Activated CD4-positive, alpha-beta T cell treated with anti-CD3 and anti-CD28 coated beads, Interleukin-2, amount 50 U/mL, for 48 hours (primary cell): ENCODE measurements at regions not wholly inside any gene's neighbourhood (a gene's known extent, or its start where the extent isn't known, plus 50 kb on each side); places are given as distances from the start of the nearest gene placed in this dataset.

Experiments used
- DNase-seq, 2 experiments: peaks; one replicate each; pipeline ENCODE4 v3.0.0-alpha.2; 2020

- DNase-seq, result no peak
Measured at GRCh38 chr5:133704411-133704810, 92.1 kb upstream of the FSTL4 start.

DNA sequence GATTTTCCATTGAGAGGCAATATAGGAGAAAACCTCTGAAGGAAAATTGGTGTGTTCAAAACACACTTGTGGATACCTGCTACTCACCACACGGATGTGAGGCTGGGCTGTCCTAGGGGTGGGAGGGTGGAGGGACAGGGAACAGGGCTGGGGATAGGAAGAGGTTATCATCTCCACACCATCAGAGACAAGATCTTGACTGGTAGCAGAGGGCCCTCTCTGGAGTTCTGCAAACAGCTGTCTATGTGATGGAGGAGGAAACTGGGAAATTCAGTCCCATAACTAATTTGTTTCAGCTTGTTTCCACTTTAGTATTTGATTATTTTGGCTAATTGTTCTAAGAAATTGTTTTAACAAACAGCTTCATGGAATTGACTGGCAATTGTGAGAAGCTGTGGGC lies 91.6 kb upstream of the FSTL4 start:
- DNase-seq, result no peak

- DNase-seq, result no peak
Measured at GRCh38 chr5:133702791-133703770, 90.7 kb upstream of the FSTL4 start.

- DNase-seq, result no peak
Measured at GRCh38 chr5:133701871-133702270, 89.5 kb upstream of the FSTL4 start.

DNA sequence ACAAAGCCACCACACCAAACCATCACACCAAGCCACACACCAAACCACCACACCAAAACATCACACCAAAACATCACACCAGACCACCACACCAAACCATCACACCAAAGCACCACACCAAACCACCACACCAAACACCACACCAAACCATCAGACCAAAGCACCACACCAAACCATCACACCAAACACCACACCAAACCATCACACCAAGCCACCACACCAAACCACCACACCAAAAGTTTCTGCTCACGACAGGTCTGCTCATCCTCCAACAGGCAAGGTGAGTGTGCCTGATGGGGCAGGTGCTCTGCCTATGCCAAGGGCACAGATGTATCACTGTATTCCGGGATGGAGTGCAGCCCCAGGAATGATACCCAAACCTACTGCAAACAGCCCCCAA lies 87.9 kb upstream of the FSTL4 start:
- DNase-seq, result no peak

DNA sequence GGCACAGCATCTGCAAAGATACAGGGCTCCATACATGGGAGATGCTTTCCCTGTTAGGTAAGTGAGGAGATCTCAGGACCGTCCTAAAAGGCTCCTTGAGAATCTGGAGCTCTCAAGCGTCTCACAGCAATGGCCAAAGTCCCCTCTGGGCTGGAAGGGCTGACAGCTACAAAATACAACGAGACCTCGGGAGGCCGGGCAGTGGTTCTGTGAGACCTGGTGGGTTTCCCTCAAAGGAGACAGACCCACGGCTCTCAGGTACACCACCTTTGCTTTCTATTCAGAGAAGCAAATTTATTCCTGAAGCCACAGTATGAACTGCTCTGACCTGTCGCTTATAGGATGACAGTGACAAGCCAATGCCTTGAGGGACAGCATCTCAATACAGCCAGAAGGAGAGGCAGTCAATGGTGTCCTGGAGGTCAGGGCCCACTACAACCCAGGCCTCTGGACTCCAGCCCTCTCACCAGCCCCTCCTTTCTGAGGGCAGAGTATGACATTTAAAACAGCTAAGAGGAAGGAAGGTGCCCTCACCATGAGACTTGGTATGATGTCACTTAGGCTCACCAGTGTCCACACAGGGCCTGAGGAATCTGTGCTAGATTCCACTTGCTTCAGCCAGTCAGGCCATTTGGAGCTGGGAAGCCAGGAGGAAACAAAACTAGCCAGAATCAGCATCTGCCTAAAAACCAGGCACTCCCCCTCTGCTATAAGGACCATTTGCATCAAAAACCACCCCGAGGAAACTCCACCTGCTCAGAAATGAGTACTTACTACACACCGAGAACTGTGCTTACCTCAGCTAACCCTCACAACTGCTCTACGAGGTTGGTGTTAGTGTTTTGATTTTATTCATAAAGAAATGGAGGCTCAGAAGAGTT lies 86.5 kb upstream of the FSTL4 start:
- DNase-seq, result peak in 1 of 2 experiments; percentile 27

DNA sequence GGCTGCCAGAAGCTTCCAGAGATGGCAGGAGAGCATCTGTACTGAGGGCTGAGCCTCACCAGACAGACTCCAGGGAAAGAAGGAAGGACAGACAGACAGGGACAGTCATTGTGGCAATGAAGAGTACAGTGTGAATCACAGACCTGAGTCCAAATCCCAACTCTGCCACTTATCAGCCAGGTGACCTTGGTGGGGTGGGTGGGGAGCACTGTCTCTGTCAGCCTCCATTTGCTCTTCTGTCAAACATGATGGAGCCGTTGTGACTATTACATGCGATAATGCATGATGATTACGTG lies 85.9 kb upstream of the FSTL4 start:
- no peak for DNase-seq

- no peak for DNase-seq
Measured at GRCh38 chr5:133697536-133698258, 85.4 kb upstream of the FSTL4 start.

GRCh38 chr5:133696782-133697507 lies 84.6 kb upstream of the FSTL4 start:
- no peak for DNase-seq

GRCh38 chr5:133696006-133696584 lies 83.8 kb upstream of the FSTL4 start:
- no peak for DNase-seq

GRCh38 chr5:133694181-133694831 lies 82.0 kb upstream of the FSTL4 start:
- DNase-seq, result no peak

- no peak for DNase-seq
Measured at GRCh38 chr5:133691448-133691847, 79.1 kb upstream of the FSTL4 start.

DNA sequence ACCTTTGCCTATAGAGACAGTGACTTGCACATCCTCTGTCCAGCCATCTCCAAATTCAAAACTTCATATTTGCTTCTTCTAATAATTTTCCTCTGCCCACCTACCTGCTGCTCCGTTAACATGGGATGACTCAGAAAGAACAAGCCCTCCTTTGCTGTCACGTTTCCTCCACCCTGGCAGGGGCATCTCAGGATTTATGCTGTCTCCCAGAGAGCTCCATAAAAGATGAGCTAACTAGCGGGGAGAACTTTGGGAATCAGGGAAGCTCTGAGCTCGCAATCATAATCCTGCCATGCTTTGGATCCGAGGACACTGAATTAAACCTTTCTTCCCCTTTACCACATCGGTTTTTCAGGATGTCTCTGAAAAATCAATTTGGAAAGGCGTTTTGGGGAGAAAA lies 78.4 kb upstream of the FSTL4 start:
- no peak for DNase-seq

DNA sequence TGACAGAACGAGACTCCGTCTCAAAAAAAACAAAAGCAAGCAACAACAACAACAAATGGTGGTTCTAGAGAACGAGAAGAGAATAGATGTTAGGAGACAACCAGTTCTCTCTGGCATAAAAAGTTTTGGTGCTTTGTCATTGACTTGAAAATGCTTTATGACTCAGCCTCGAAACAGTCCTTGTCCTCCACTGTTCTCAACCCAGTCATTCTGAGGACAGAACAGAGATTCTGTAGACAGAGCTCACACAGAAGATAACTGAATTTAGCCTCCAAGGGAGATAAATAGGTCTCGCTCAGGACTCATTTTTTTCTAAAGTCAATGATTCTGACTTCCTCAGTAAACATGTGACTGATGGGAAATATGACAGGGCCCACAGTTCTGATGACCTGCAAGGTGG lies 76.0 kb upstream of the FSTL4 start:
- DNase-seq, result no peak

DNA sequence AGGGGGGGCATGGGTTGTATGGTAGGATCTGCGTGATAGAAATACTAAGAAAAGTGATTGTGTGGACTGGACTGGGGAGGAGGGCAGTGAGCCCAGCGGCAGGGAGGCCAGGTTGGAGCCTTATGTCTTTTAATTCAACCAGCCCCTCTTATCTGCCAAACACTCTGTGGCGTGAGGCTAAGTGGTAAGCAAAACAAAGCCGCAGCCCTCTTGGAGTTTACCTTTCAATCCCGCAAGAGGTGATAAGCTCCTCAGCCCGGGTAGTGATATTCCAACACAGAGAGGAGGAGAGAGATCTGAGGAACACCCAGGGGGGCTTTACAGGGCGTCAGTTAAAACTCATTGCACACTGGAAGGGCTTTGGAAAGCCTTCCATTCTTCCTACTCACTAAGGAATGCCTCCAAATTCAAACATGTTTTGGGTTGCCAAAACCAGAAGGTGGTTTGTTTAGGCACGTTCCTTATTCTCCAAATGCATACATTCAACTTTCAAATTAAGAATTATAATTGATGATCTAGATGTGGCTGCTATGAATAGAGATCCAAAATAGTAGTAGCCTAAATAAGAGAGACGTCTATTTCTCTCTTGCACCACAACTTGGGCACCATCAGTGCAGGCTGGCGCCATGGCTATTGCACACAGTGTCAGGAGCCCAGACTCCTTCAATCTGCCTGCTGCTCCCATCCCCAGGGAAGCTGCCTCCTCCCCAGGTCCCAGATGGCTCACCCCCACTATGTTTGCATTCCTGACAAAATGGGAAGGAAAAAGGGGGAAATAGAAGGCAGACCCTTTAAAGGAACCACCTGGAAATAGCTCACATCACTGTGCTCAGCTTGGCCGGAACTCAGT lies 75.1 kb upstream of the FSTL4 start:
- no peak for DNase-seq

GRCh38 chr5:133686566-133686965 lies 74.2 kb upstream of the FSTL4 start:
- DNase-seq, result no peak

GRCh38 chr5:133685402-133686018 lies 73.2 kb upstream of the FSTL4 start:
- DNase-seq, result no peak

GRCh38 chr5:133683646-133684596 lies 71.6 kb upstream of the FSTL4 start:
- no peak for DNase-seq

DNA sequence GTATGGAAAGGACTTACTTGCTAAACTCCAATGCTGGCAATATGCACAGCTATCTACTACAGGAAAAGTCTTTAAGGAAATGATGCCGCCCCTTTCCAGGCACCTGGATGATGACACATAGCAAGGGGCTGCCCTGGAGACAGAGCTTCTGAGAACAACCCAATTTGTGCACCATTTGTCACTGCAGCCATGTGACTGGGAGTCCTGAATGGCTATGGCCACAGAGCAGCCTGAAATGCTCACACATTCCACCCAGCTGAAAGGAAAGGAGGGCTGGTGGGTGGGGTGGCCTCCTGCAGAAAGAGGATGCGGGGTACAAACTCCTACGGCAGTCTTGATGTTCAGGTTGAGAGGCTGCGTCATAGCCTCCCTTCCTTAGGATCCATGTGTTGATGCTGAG lies 70.1 kb upstream of the FSTL4 start:
- DNase-seq, result no peak
